HG03025 (cell line): ENCODE measurements at regions not wholly inside any gene's neighbourhood (a gene's known extent, or its start where the extent isn't known, plus 50 kb on each side); places are given as distances from the start of the nearest gene placed in this dataset.
A peak's percentile ranks its signal among the peaks of the same experiment; 100 is the strongest.
"Not testable (repeated sequence)": the region's sequence is repeated elsewhere in the genome, so short reads cannot be mapped to it uniquely, and the experiment has no call there.

Experiments used
- ATAC-seq: cut with Tn5 transposase; IDR thresholded peaks from one replicate; pipeline ENCODE4 v1.9.1; 2021; ENCODE audit warnings: mild to moderate bottlenecking, moderate library complexity; ENCODE audit not compliant: unreplicated experiment, low FRiP score

DNA sequence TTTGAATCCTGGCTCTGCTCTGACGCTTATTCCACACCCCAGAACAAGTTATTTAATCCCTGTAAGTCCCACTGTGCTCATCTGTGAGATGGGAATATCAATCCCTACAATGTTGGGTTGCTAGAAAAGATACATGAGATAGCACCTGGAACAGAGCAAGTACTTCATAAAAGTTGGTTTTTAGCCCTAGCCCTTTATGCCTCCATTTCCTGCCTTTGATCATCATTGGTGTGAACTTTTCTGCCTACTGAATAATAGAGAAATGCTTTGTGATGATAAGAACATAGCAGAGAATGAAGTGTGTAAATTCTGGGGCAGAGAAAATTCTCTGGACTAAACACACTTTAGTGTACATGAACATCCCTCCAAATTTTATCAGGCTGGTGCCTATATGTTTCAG, 90.3 kb upstream of the RANBP6 start:
- ATAC-seq, result no peak

DNA sequence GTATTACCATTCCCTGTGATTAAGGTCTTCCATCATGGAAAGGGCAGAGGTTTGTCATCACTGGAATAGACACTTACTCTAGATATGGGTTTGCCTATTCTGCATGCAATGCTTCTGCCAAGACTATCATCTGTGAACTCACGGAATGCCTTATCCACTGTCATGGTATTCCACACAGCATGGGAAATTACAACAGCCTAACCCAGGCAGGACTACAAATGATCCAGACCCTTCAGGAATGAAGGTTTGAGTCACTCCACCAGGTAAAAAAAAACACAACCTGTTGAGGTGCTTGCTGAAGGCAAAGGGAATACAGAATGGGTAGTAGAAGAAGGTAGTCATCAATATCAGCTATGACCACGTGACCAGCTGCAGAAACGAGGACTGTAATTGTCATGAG, 89.0 kb upstream of the RANBP6 start:
- not testable (repeated sequence) for ATAC-seq

DNA sequence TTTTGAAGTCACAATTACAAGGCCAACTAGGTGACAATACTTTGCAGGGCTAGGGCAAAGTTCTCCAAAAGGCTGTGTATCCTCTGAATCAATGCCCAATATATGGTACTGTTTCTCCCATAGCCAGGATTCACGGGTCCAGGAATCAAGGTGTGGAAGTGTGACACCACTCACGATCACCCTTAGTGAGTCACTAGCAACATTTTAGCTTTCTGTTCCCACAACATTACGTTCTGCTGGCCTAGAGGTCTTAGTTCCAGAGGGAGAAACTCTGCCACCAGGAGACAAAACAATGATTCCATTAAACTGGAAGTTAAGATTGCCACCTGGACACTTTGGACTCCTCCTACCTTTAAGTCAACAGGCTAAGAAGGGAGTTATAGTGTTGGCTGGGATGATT, 88.5 kb upstream of the RANBP6 start:
- ATAC-seq, result not testable (repeated sequence)

- not testable (repeated sequence) for ATAC-seq
These were observed 87.0 kb upstream of the RANBP6 start for GRCh38 chr9:6102336-6102987.

- ATAC-seq, result not testable (repeated sequence)
These were observed 86.3 kb upstream of the RANBP6 start for GRCh38 chr9:6101725-6102124.

- ATAC-seq, result not testable (repeated sequence)
These were observed 83.9 kb upstream of the RANBP6 start for GRCh38 chr9:6099346-6099745.

DNA sequence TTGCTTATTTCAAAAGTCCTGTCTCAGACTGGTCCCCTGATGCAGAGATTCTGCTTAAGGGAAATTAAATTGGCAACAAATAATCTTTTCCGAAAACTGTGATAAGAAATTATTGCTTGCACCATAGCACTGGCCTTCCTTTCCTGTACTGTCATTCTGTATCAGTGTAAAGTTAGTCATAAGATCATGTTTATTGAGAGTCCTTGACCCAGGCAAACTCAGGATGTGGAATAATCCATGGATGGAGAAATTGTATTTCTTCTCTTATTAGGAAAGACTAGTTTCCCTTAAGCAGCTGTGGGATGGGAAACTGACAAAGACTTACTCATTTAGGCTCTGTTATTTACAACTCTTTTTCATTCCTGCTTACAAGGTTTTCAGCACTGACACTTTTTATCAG, 83.0 kb upstream of the RANBP6 start:
- no peak for ATAC-seq

GRCh38 chr9:6096821-6097220, 81.4 kb upstream of the RANBP6 start:
- no peak for ATAC-seq

DNA sequence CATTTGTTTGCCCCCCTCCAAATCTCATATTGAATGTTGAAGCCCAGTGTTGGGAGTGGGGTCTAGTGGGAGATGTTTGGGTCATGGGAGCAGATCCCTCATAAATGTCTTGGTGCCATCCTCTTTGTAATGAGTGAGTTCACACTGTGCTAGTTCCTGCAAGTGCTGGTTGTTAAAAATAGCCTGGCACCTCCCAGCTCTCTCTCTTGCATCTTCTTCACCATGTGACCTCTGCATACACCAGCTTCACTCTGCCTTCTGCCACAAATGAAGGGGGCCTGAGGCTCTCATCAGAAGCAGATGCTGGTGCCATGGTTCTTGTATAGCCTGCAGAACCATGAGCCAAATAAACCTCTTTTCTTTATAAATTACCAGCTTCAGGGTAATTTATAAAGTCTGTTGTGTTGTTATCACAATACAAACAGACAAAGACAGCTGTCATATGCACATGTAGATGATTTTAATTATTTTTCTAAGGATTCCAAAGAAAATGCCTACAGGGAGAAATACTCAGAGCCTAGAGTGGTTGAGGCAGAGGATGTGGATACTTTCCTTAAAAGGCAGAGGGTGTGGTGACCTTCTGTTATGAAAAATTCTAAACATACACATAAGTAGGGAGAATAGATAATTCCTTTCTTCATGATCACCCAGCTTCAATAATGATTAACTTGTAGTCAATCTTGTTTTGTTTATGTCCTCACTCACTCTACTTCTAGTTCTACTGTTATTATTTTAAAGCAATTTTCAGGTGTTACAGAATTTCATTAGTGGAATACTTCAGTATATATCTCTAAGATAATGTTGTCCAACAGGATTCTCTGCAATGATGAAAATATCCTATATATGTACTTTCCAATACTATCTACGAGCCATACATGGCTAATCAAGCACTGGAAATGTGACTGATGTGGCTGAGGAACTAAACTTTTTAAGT, 75.1 kb upstream of the RANBP6 start:
- ATAC-seq, result no peak

GRCh38 chr9:6089300-6089699, 73.9 kb upstream of the RANBP6 start:
- no peak for ATAC-seq

- ATAC-seq, result no peak
These were observed 70.7 kb upstream of the RANBP6 start for GRCh38 chr9:6086006-6086655.

DNA sequence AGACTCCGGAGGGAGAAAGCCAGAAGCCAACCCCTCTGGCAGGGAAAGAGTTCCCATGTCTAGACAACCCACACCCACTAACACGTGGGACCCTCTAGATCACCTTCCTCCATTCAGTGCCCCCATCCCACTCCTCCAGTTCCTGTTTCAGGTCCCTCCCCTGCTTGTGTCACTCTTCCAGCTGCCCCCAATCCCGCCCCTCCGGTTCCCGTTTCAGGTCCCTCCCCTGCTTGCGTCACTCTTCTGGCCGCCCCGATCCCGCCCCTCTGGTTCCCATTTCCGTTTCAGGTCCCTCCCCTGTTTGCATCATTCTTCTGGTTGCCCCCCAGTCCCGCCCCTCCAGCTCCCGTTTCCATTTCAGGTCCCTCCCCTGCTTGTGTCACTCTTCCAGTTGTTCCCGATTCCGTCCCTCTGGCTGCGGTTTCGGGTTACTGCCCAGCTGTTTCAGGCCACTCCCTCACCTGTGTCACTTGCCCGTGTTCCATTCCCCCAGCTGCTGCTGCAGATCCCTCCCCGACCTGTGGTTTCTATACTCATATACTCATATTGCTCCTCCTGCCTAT, 64.8 kb upstream of the RANBP6 start:
- peak; percentile 66 for ATAC-seq

DNA sequence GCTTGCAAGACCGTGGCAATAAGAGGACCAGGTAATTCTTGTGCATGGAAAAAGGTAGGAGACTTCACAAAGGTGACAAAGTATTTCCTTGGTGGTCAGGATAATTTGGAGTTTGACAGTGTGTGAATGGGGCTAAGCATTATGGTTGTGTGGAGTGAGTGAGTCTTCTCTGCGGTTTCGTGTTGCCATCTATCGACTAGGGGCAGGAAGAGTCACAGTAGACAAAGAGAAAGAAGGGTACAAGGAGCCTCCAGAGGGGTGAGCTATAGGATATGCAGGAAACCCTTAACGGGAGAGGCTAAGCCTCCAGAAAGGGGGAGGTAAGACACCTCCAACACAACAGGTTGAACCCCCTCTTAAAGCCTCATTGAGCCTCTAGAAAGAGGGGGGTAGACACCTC, 64.0 kb upstream of the RANBP6 start:
- no peak for ATAC-seq

GRCh38 chr9:6078382-6079105, 63.1 kb upstream of the RANBP6 start:
- no peak for ATAC-seq

- ATAC-seq, result no peak
These were observed 61.4 kb upstream of the RANBP6 start for GRCh38 chr9:6076851-6077250.

- ATAC-seq, result no peak
These were observed 58.3 kb upstream of the RANBP6 start for GRCh38 chr9:6073731-6074130.

DNA sequence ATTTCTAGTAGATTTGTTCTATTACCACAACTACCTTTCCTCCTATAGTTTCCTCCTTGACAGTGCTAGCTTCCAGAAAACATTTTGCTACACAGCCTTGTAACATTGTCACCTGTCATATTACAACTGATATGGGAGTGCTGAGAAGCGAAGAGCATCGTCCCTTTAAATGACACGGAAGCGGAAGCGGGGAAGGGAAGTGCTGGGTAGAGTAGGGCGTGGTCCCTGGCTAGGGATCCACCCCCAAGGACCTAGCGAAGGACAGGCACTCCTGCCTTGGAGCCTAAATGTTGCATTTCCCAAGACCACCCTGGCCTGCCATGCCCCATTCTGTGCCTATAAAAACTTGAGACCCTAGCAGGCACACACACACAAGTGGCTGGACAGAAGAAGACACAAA, 57.4 kb upstream of the RANBP6 start:
- no peak for ATAC-seq

DNA sequence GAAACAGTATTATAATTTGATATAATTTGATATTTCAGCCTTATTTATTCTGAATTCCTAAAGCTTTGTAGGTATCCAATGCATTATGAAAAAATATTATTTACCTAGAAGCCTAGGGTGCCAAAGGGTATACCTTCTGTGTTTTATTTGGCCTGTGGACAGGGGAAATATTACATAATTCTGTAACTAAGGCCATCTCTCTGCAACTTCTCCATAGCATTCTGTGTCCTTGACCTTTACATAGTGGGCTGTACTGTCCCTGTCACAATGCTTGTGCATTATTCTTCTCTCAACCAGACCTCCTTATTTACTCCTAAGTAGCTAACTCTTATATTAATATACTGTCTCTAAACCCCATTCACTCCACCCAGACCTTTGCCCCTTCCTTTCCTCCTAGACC, 57.0 kb upstream of the RANBP6 start:
- ATAC-seq, result no peak

- peak; percentile 51 for ATAC-seq
These were observed 53.6 kb upstream of the RANBP6 start for GRCh38 chr9:6068983-6069382.

- no peak for ATAC-seq
These were observed 52.0 kb upstream of the RANBP6 start for GRCh38 chr9:6067426-6067825.
